H1 (cell line): ENCODE measurements at regions not wholly inside any gene's neighbourhood (a gene's known extent, or its start where the extent isn't known, plus 50 kb on each side); places are given as distances from the start of the nearest gene placed in this dataset.
"Not testable (repeated sequence)": the region's sequence is repeated elsewhere in the genome, so short reads cannot be mapped to it uniquely, and the experiment has no call there.

Source experiments
- CTCF ChIA-PET: fragments of 300-600 bp; sonication (Branson Sonifier 250); formaldehyde crosslinking; loops from one replicate; lab custom pipeline; 2021; ENCODE audit not compliant: partially characterized antibody; lab: Charles Lee
- POLR2A ChIA-PET: fragments of 300-600 bp; sonication (Branson Sonifier 250); formaldehyde crosslinking; loops from one replicate; lab custom pipeline; 2021; ENCODE audit warnings: inconsistent platforms; ENCODE audit not compliant: partially characterized antibody; lab: Charles Lee
- DNase-seq, 2 experiments: peaks; one replicate each; pipeline versions ENCODE4 v3.0.0 to v3.0.0-alpha.2; 2010 to 2022; ENCODE audit warnings: low spot score in 2 of 2, low read depth in 1 of 2, mixed read lengths in 1 of 2
- FAIRE-seq: peaks from 2 replicates; lab custom pipeline; 2011; peaks lifted over from hg19 to GRCh38; lab: Jason Lieb, UNC
- H2AFZ ChIP-seq: 2 replicates; pipeline ENCODE4 v1.8.1; 2012; ENCODE audit warnings: low read length, inconsistent platforms
- H2AK5ac ChIP-seq: 2 replicates; pipeline ENCODE4 v1.6.1; 2013; ENCODE audit warnings: low read depth, low read length
- H2BK120ac ChIP-seq: replicated peaks from 2 replicates; pipeline ENCODE3; 2013; ENCODE audit warnings: low read depth, low read length, inconsistent platforms
- H2BK12ac ChIP-seq: 2 replicates; pipeline ENCODE4 v1.6.1; 2013; ENCODE audit warnings: low read depth, low read length
- H2BK15ac ChIP-seq: 2 replicates; pipeline ENCODE4 v1.6.1; 2013; ENCODE audit warnings: low read length
- H2BK20ac ChIP-seq: 2 replicates; pipeline ENCODE4 v1.6.1; 2013; ENCODE audit warnings: low read length
- H2BK5ac ChIP-seq: 2 replicates; pipeline ENCODE4 v1.6.1; 2013; ENCODE audit warnings: low read depth, low read length
- H3K14ac ChIP-seq: 2 replicates; pipeline ENCODE4 v1.6.1; 2013; ENCODE audit warnings: inconsistent platforms; ENCODE audit not compliant: insufficient read length
- H3K18ac ChIP-seq: 2 replicates; pipeline ENCODE4 v1.6.1; 2013; ENCODE audit warnings: low read length; ENCODE audit errors: extremely low read depth
- H3K23ac ChIP-seq: 2 replicates; pipeline ENCODE4 v1.6.1; 2013; ENCODE audit warnings: inconsistent platforms; ENCODE audit not compliant: insufficient read length
- H3K23me2 ChIP-seq: 2 replicates; pipeline ENCODE4 v1.6.1; 2013; ENCODE audit warnings: low read depth, low read length
- H3K27ac ChIP-seq: 2 replicates; pipeline ENCODE4 v1.6.1; 2011; ENCODE audit warnings: low read depth, low read length, inconsistent platforms
- H3K27me3 ChIP-seq, 4 experiments: replicated peaks in 1 of 4; 1 replicate in 1 of 4; 2 replicates in 3 of 4; pipeline versions ENCODE4 v1.6.1 to v1.8.1; 2011 to 2013; ENCODE audit warnings: low read length in 3 of 4, mild to moderate bottlenecking in 3 of 4, inconsistent platforms in 2 of 4, mixed read lengths in 2 of 4, moderate library complexity in 1 of 4; ENCODE audit not compliant: control insufficient read depth in 3 of 4, insufficient read depth in 3 of 4; ENCODE audit errors: extremely low read depth in 1 of 4
- H3K36me3 ChIP-seq, 4 experiments: 2 replicates each; pipeline versions ENCODE4 v1.6.1 to v1.8.1; 2011 to 2013; ENCODE audit warnings: mild to moderate bottlenecking in 4 of 4, low read length in 3 of 4, moderate library complexity in 2 of 4, control low read depth in 1 of 4, inconsistent platforms in 1 of 4; ENCODE audit not compliant: insufficient read depth in 4 of 4, control insufficient read depth in 2 of 4
- H3K4ac ChIP-seq: replicated peaks from 2 replicates; pipeline ENCODE3; 2013; ENCODE audit warnings: low read length, low read depth, mixed read lengths, inconsistent platforms; ENCODE audit not compliant: insufficient read length
- H3K4me1 ChIP-seq, 4 experiments: replicated peaks in 1 of 4; 1 replicate in 1 of 4; 2 replicates in 3 of 4; pipeline versions ENCODE4 v1.6.1 to v1.8.1; 2011 to 2013; ENCODE audit warnings: low read length in 3 of 4, inconsistent platforms in 2 of 4, mixed read lengths in 1 of 4; ENCODE audit not compliant: insufficient read depth in 4 of 4, control insufficient read depth in 3 of 4
- H3K4me2 ChIP-seq, 2 experiments: 2 replicates each; pipeline versions ENCODE4 v1.6.1 to v1.8.1; 2011 to 2013; ENCODE audit warnings: low read depth in 2 of 2, low read length in 2 of 2, control low read depth in 1 of 2, inconsistent platforms in 1 of 2, mild to moderate bottlenecking in 1 of 2; ENCODE audit not compliant: insufficient read depth in 1 of 2
- H3K4me3 ChIP-seq, 4 experiments: fragments of 200-600, 300-600 bp in 1 of 4; sonication (generic), shearing (Covaris generic), sonication (Bioruptor Twin) in 1 of 4; 2 replicates each; pipeline versions ENCODE4 v1.5.1 to v1.8.1; 2011 to 2016; ENCODE audit warnings: low read length in 4 of 4, low read depth in 3 of 4, control low read depth in 2 of 4, inconsistent platforms in 2 of 4, mild to moderate bottlenecking in 2 of 4, mixed read lengths in 1 of 4, moderate library complexity in 1 of 4; ENCODE audit not compliant: insufficient read depth in 2 of 4; ENCODE audit errors: extremely low read depth in 1 of 4
- H3K56ac ChIP-seq: replicated peaks from 2 replicates; pipeline ENCODE3; 2013; ENCODE audit warnings: low read depth, mild to moderate bottlenecking, mixed read lengths, low read length, inconsistent platforms; ENCODE audit not compliant: insufficient read length
- H3K79me1 ChIP-seq: 2 replicates; pipeline ENCODE4 v1.6.1; 2013; ENCODE audit warnings: low read depth, low read length, control low read depth
- H3K79me2 ChIP-seq, 2 experiments: 2 replicates each; pipeline versions ENCODE4 v1.6.1 to v1.8.1; 2012 to 2013; ENCODE audit warnings: low read length in 2 of 2, mild to moderate bottlenecking in 2 of 2, inconsistent platforms in 1 of 2; ENCODE audit not compliant: insufficient read depth in 2 of 2, control insufficient read depth in 1 of 2
- H3K9ac ChIP-seq, 4 experiments: replicated peaks in 1 of 4; 1 replicate in 1 of 4; 2 replicates in 3 of 4; pipeline versions ENCODE4 v1.6.1 to v1.8.1; 2011 to 2013; ENCODE audit warnings: low read depth in 3 of 4, low read length in 3 of 4, control low read depth in 2 of 4, mild to moderate bottlenecking in 2 of 4, moderate library complexity in 2 of 4, inconsistent platforms in 1 of 4; ENCODE audit errors: extremely low read depth in 1 of 4
- H3K9me3 ChIP-seq, 2 experiments: 2 replicates each; pipeline versions ENCODE4 v1.6.1 to v1.8.1; 2012 to 2013; ENCODE audit warnings: mild to moderate bottlenecking in 2 of 2, moderate library complexity in 2 of 2, control low read depth in 1 of 2, inconsistent platforms in 1 of 2, low read depth in 1 of 2, low read length in 1 of 2, mixed read lengths in 1 of 2; ENCODE audit not compliant: insufficient read depth in 2 of 2
- H4K20me1 ChIP-seq, 2 experiments: replicated peaks in 1 of 2; 2 replicates each; pipeline versions ENCODE3 to v1.8.1; 2011 to 2013; ENCODE audit warnings: inconsistent platforms in 2 of 2, low read length in 2 of 2, mild to moderate bottlenecking in 1 of 2; ENCODE audit not compliant: insufficient read depth in 2 of 2, control insufficient read depth in 1 of 2
- H4K5ac ChIP-seq: 2 replicates; pipeline ENCODE4 v1.6.1; 2013; ENCODE audit warnings: low read length, low read depth, mixed read lengths, inconsistent platforms; ENCODE audit not compliant: insufficient read length
- H4K8ac ChIP-seq: 2 replicates; pipeline ENCODE4 v1.8.0; 2013; ENCODE audit warnings: mild to moderate bottlenecking, moderate library complexity, low read length, inconsistent platforms; ENCODE audit not compliant: insufficient read depth; ENCODE audit errors: extremely low read depth
- H4K91ac ChIP-seq: replicated peaks from 2 replicates; pipeline ENCODE3; 2013; ENCODE audit warnings: low read length, mixed read lengths, inconsistent platforms; ENCODE audit not compliant: insufficient read length
- WGBS, 2 experiments: shearing (Covaris generic) in 1 of 2; methylation state at CpG; one replicate each; pipeline versions ENCODE4 v1.1.6 to v1.1.7; 2013 to 2015; ENCODE audit warnings: low lambda C conversion rate in 2 of 2, mixed read lengths in 2 of 2, inconsistent platforms in 1 of 2, low coverage in 1 of 2, missing lambda C conversion rate in 1 of 2; ENCODE audit not compliant: insufficient replicate concordance in 2 of 2, insufficient coverage in 1 of 2, insufficient read length in 1 of 2; ENCODE audit errors: extremely low coverage in 1 of 2, missing lambda C conversion rate in 1 of 2; 5-methylcytosine and 5-hydroxymethylcytosine counted together

GRCh38 chr1:189139748-189140147 lies 1337.9 kb downstream of the BRINP3 start:
- H3K56ac ChIP-seq, H2AFZ ChIP-seq, H3K27ac ChIP-seq, H2BK120ac ChIP-seq, H4K8ac ChIP-seq, DNase-seq, H3K14ac ChIP-seq, POLR2A ChIA-PET, H3K18ac ChIP-seq, H2BK12ac ChIP-seq, H2BK5ac ChIP-seq, H3K4ac ChIP-seq, H3K36me3 ChIP-seq, H4K5ac ChIP-seq, H3K4me1 ChIP-seq, H3K4me3 ChIP-seq, H2BK15ac ChIP-seq, CTCF ChIA-PET, H4K20me1 ChIP-seq, H2AK5ac ChIP-seq, H3K23me2 ChIP-seq, H3K23ac ChIP-seq, FAIRE-seq, H3K79me1 ChIP-seq, H3K4me2 ChIP-seq, H3K27me3 ChIP-seq, H3K79me2 ChIP-seq, H2BK20ac ChIP-seq, H4K91ac ChIP-seq, H3K9ac ChIP-seq: not testable (repeated sequence)
- peaks cover 0 to 15% of the 10 kb centered on the region in 2 experiments; a peak in 3 of 4 replicates for H3K9me3 ChIP-seq
- WGBS, 2 experiments = 92% methylated on average over 2 of the region's 29 CpGs; no CpG with 5 or more reads in 1 of the 2 experiments
